ENCODE measurements at regions not wholly inside any gene's neighbourhood (a gene's known extent, or its start where the extent isn't known, plus 50 kb on each side); places are given as distances from the start of the nearest gene placed in this dataset.

GRCh38 chr3:170761103-170761502 is 108.9 kb downstream of the RPL22L1 start:
- peaks cover 17% of the 10 kb centered on the region for H3K4me1 Mint-ChIP-seq (ENCODE audit: unreplicated experiment)
- no peaks in the 10 kb centered on the region for H3K36me3 Mint-ChIP-seq (ENCODE audit: low read depth, unreplicated experiment)
- no peaks in the 10 kb centered on the region for H3K9me3 Mint-ChIP-seq (ENCODE audit: unreplicated experiment)
- H3K27ac Mint-ChIP-seq (ENCODE audit: unreplicated experiment) = no peak overlapping the region
- H3K4me3 Mint-ChIP-seq (ENCODE audit: unreplicated experiment) = no peak overlapping the region
- DNase-seq (ENCODE audit: low spot score) = no peak
- no peaks in the 10 kb centered on the region for H3K27me3 Mint-ChIP-seq (ENCODE audit: unreplicated experiment)
- no peak for TF ChIP-seq CTCF (IDR thresholded peaks at IDR 0.05; ENCODE audit: unreplicated experiment)

- DNase-seq (ENCODE audit: low spot score) = no peak
- no peaks in the 10 kb centered on the region for H3K36me3 Mint-ChIP-seq (ENCODE audit: low read depth, unreplicated experiment)
- no peak for TF ChIP-seq CTCF (IDR thresholded peaks at IDR 0.05; ENCODE audit: unreplicated experiment)
- no peaks in the 10 kb centered on the region for H3K9me3 Mint-ChIP-seq (ENCODE audit: unreplicated experiment)
- no peak overlapping the region for H3K4me3 Mint-ChIP-seq (ENCODE audit: unreplicated experiment)
- no peaks in the 10 kb centered on the region for H3K27me3 Mint-ChIP-seq (ENCODE audit: unreplicated experiment)
- no peak overlapping the region for H3K27ac Mint-ChIP-seq (ENCODE audit: unreplicated experiment)
- H3K4me1 Mint-ChIP-seq (ENCODE audit: unreplicated experiment) = peaks cover 17% of the 10 kb centered on the region
These were observed 109.8 kb downstream of the RPL22L1 start for GRCh38 chr3:170760174-170760526.

GRCh38 chr3:170759511-170760173 is 110.4 kb downstream of the RPL22L1 start:
- TF ChIP-seq CTCF (IDR thresholded peaks at IDR 0.05; ENCODE audit: unreplicated experiment) = no peak
- DNase-seq (ENCODE audit: low spot score) = no peak
- H3K4me3 Mint-ChIP-seq (ENCODE audit: unreplicated experiment) = no peak overlapping the region

GRCh38 chr3:170757038-170757437 is 113.0 kb downstream of the RPL22L1 start:
- no peak for TF ChIP-seq CTCF (IDR thresholded peaks at IDR 0.05; ENCODE audit: unreplicated experiment)
- H3K9me3 Mint-ChIP-seq (ENCODE audit: unreplicated experiment) = no peaks in the 10 kb centered on the region
- peaks cover 17% of the 10 kb centered on the region for H3K4me1 Mint-ChIP-seq (ENCODE audit: unreplicated experiment)
- no peak overlapping the region for H3K27ac Mint-ChIP-seq (ENCODE audit: unreplicated experiment)
- DNase-seq (ENCODE audit: low spot score) = no peak
- no peaks in the 10 kb centered on the region for H3K27me3 Mint-ChIP-seq (ENCODE audit: unreplicated experiment)
- no peak overlapping the region for H3K4me3 Mint-ChIP-seq (ENCODE audit: unreplicated experiment)
- no peaks in the 10 kb centered on the region for H3K36me3 Mint-ChIP-seq (ENCODE audit: low read depth, unreplicated experiment)

More at GRCh38 chr3:170759511-170760173, 110.4 kb downstream of the RPL22L1 start:
- no peaks in the 10 kb centered on the region for H3K9me3 Mint-ChIP-seq (ENCODE audit: unreplicated experiment)
- H3K27me3 Mint-ChIP-seq (ENCODE audit: unreplicated experiment) = no peaks in the 10 kb centered on the region
- H3K36me3 Mint-ChIP-seq (ENCODE audit: low read depth, unreplicated experiment) = no peaks in the 10 kb centered on the region
- peak overlapping the region; percentile 65 for H3K27ac Mint-ChIP-seq (ENCODE audit: unreplicated experiment)
- H3K4me1 Mint-ChIP-seq (ENCODE audit: unreplicated experiment) = peaks cover 17% of the 10 kb centered on the region

GRCh38 chr3:170754311-170754693 is 115.7 kb downstream of the RPL22L1 start:
- Mint-ChIP-seq H3K36me3 (ENCODE audit: low read depth, unreplicated experiment) (no peaks in the 10 kb centered on the region), H3K27ac (ENCODE audit: unreplicated experiment) (no peak overlapping the region), H3K27me3 (ENCODE audit: unreplicated experiment) (no peaks in the 10 kb centered on the region), H3K9me3 (ENCODE audit: unreplicated experiment) (no peaks in the 10 kb centered on the region), H3K4me1 (ENCODE audit: unreplicated experiment) (peaks cover 2% of the 10 kb centered on the region), H3K4me3 (ENCODE audit: unreplicated experiment) (no peak overlapping the region)
- no peak for DNase-seq (ENCODE audit: low spot score)
- TF ChIP-seq CTCF (IDR thresholded peaks at IDR 0.05; ENCODE audit: unreplicated experiment) = no peak

Data from endothelial cell (in vitro differentiated cells).